SK-N-MC (cell line): ENCODE measurements at regions not wholly inside any gene's neighbourhood (a gene's known extent, or its start where the extent isn't known, plus 50 kb on each side); places are given as distances from the start of the nearest gene placed in this dataset.

ENCODE experiments used
- EZH2 ChIP-seq: fragments of 200-600 bp; sonication (generic); IDR thresholded peaks from one replicate; pipeline ENCODE4 v1.6.1; 2017; ENCODE audit warnings: antibody characterized with exemption
- FOXP2 ChIP-seq: optimal IDR thresholded peaks from 2 replicates; pipeline ENCODE3; 2011; ENCODE audit warnings: mild to moderate bottlenecking, moderate library complexity; ENCODE audit not compliant: insufficient read depth; ENCODE audit errors: extremely low read length, control extremely low read depth
- POLR2AphosphoS5 ChIP-seq: IDR thresholded peaks from 2 replicates; pipeline ENCODE4 v1.6.1; 2012; ENCODE audit warnings: mild to moderate bottlenecking, low read depth, low read length, borderline replicate concordance

DNA sequence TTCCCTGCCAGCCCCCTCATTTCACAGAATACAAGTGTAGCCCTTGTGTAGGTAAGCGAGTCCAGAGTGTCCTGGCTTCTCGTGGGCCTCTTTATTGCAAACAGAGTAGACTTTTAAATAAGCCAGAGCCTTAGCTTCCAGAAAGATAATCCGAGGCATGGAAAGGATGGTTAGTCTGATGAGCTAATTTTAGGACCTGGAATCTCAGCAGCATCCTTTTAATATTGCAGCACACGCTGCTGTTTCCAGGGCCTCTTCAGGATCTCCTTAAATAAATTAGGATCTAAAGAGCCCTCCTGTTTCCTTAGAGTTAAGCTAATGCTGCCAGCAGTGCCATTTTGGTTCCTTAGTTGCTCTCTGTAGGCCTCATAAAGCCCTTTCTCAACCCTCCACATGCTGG, 99.2 kb downstream of the RFC3 start:
- TF ChIP-seq POLR2AphosphoS5 (no peak), EZH2 (no peak), FOXP2 (no peak)
